Fibroblast of the aortic adventitia (primary cell): ENCODE measurements at regions not wholly inside any gene's neighbourhood (a gene's known extent, or its start where the extent isn't known, plus 50 kb on each side); places are given as distances from the start of the nearest gene placed in this dataset.

Experiments used
- DNase-seq: peaks from one replicate; pipeline ENCODE4 v3.0.0-alpha.2; 2010; ENCODE audit warnings: low read depth
- H3K4me3 ChIP-seq: 2 replicates; pipeline ENCODE4 v1.5.1; 2011; ENCODE audit warnings: low read depth, mild to moderate bottlenecking, control low read depth, low read length, moderate library complexity
- CTCF ChIP-seq: IDR thresholded peaks from 2 replicates; pipeline ENCODE4 v1.5.1; 2011; ENCODE audit warnings: mild to moderate bottlenecking, low read length, control low read depth, inconsistent platforms; ENCODE audit not compliant: insufficient read depth

- no peak overlapping the region for H3K4me3 ChIP-seq
- no peak for DNase-seq
- no peak for TF ChIP-seq CTCF
Measured at GRCh38 chr3:150357923-150358607, 50.0 kb upstream of the TSC22D2 start.

GRCh38 chr3:150357140-150357539, 51.0 kb upstream of the TSC22D2 start:
- no peak overlapping the region for H3K4me3 ChIP-seq
- no peak for DNase-seq
- no peak for TF ChIP-seq CTCF

- DNase-seq = no peak
- no peak overlapping the region for H3K4me3 ChIP-seq
- TF ChIP-seq CTCF = no peak
Measured at GRCh38 chr3:150355574-150355973, 52.5 kb upstream of the TSC22D2 start.

GRCh38 chr3:150352931-150353330, 55.2 kb upstream of the TSC22D2 start:
- no peak overlapping the region for H3K4me3 ChIP-seq
- DNase-seq = no peak
- no peak for TF ChIP-seq CTCF

GRCh38 chr3:150351398-150351797, 56.7 kb upstream of the TSC22D2 start:
- no peak overlapping the region for H3K4me3 ChIP-seq
- no peak for TF ChIP-seq CTCF
- no peak for DNase-seq

GRCh38 chr3:150349314-150350097, 58.6 kb upstream of the TSC22D2 start:
- DNase-seq = peak; percentile 23
- no peak overlapping the region for H3K4me3 ChIP-seq
- no peak for TF ChIP-seq CTCF
